ENCODE measurements at regions not wholly inside any gene's neighbourhood (a gene's known extent, or its start where the extent isn't known, plus 50 kb on each side); places are given as distances from the start of the nearest gene placed in this dataset.

DNA sequence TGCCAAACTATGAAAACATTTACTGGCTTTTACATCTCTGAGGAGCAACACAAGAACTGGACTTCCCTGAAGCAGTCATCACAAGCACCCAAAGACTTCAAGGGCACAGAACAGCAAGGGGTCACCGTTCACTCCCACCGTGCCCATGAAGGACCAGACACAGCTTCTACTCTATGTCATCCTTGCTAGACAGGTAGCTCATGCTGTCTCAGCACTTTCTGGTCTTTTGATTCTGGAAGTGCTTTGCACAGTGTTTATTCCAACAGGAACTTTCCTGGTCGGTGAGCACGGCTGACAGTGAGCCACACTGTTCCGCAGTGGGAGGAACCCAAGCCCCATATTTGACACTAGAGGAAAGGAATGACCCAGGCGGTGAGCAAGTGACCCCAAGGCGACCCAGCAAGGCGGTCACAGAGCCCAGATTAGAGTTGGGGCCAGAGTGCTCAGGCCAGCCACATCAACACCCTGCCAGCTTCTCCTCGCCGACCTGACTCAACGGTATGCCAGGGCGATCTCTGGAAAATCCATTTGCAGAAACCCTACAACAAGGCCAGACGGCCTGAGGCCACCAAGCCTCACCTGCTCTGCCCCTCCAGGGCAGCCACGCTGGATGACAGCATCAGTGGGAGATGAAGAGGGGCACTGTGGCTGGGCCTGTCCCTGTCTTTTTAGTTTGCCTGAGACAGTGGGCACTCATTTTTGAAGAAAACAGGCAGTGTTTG is 318.6 kb downstream of the TCERG1L start:
- TF ChIP-seq, protein P1, sequence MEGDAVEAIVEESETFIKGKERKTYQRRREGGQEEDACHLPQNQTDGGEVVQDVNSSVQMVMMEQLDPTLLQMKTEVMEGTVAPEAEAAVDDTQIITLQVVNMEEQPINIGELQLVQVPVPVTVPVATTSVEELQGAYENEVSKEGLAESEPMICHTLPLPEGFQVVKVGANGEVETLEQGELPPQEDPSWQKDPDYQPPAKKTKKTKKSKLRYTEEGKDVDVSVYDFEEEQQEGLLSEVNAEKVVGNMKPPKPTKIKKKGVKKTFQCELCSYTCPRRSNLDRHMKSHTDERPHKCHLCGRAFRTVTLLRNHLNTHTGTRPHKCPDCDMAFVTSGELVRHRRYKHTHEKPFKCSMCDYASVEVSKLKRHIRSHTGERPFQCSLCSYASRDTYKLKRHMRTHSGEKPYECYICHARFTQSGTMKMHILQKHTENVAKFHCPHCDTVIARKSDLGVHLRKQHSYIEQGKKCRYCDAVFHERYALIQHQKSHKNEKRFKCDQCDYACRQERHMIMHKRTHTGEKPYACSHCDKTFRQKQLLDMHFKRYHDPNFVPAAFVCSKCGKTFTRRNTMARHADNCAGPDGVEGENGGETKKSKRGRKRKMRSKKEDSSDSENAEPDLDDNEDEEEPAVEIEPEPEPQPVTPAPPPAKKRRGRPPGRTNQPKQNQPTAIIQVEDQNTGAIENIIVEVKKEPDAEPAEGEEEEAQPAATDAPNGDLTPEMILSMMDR (IDR thresholded peaks at IDR 0.05; ENCODE audit: low read depth, low read length): no peak
- no peak overlapping the region for H3K4me3 ChIP-seq (replicated peaks in 1 of 2; ENCODE audit: low read depth in 2 of 2, low read length in 2 of 2)
- DNase-seq (ENCODE audit: low read depth in 2 of 2): no peak

DNA sequence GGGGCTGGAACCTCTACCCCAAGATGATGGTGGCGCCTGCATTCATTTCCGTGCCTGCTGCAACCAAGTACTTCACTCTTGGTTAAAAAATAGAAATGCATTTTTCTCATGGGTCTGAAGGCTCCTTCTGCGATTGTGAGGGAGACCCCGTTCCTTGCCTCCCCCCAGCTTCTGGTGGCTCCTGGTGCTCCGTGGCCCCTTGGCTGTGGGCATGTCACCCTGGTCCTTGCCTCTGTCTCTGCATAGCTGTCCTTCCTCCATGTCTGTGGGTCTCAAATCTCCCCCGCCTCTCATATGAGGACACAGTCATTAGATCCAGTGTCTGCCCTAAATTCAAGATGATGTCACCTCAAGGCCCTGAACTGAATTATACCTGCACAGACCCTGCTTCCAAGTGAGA is 317.9 kb downstream of the TCERG1L start:
- DNase-seq (ENCODE audit: low read depth in 2 of 2): no peak
- TF ChIP-seq, protein P1 (IDR thresholded peaks at IDR 0.05; ENCODE audit: low read depth, low read length): no peak

DNA sequence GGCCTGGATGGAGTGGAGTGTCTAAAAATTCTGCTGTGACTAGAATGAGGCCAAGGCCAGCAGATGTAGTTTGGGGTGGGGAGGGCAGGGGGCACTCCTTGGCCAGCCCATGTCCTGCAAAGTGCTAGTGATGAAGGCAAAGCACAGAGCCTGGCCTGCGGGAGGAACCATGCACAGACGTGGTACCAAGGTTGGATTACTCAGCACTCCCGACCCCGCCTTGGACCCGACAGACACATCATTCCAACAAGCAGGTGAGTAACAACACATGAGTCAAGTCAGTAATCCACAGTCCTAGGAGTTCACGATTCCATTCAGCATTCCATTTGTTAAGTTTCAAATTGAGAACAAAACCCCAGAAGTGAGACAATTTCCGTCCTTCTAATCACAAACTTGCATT is 317.3 kb downstream of the TCERG1L start:
- TF ChIP-seq, protein P1 (IDR thresholded peaks at IDR 0.05; ENCODE audit: low read depth, low read length): no peak
- no peak overlapping the region for H3K4me3 ChIP-seq (replicated peaks in 1 of 2; ENCODE audit: low read depth in 2 of 2, low read length in 2 of 2)
- DNase-seq (ENCODE audit: low read depth in 2 of 2): no peak

More for the DNA sequence above, 317.9 kb downstream of the TCERG1L start:
- H3K4me3 ChIP-seq (replicated peaks in 1 of 2; ENCODE audit: low read depth in 2 of 2, low read length in 2 of 2): no peak overlapping the region

DNA sequence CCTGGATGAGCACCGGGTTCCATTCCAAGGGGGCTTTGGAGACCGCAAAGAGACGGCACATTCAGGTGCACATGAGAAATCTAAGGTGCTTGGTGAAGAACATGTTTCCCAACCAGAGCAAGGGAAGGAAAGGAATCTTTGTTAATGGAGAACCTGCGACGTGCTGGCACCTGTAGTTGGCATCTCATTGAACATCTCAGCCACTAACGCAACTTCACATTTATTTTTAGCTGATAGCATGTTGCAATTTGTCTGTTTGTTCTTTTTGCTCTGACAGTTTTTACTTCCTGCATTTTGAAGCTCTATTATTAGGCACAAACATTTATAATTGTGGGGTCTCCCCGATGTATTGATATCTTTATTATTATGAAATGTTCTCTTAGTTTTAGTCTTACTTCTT is 316.7 kb downstream of the TCERG1L start:
- H3K4me3 ChIP-seq (replicated peaks in 1 of 2; ENCODE audit: low read depth in 2 of 2, low read length in 2 of 2): no peak overlapping the region
- TF ChIP-seq, protein P1 (IDR thresholded peaks at IDR 0.05; ENCODE audit: low read depth, low read length): no peak
- DNase-seq (ENCODE audit: low read depth in 2 of 2): no peak

DNA sequence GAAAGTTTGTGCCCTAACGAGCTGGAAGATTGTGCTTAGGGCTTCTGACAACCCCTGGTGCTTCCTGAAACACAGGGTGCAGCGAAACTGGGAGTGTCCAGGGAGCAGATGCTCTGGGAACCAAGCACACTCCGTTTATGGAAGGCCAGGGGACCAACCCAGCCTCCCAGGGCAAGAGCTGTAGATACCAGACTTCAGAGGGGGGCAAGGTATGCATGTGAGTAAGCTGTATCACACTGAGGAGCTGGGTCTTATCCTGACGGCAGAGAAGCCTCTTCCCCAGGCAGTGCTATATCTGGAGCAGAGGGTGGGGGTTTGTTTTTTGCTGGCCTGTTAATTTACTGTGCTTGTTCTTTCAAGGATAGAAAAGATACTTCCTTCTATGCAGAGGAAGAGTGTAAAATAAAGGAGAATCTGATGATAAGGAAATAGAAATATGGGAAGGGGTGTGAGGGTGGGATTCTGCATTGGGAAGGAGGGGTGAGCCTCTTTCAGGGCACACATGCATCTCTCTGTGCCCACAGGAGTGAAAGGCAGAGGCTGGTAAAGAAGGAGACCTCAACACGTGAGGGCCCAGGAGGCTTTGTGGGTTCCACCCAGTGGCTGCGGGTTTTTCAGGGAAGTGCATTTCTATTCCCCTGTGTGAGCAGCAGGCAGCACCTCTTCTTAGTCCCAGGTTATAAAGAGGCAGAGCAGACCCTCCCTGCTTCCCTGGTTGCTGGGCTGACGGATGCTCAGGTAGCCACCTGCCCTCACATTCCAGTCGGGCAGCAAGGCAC is 314.1 kb downstream of the TCERG1L start:
- DNase-seq (ENCODE audit: low read depth in 2 of 2): no peak
- H3K4me3 ChIP-seq (replicated peaks in 1 of 2; ENCODE audit: low read depth in 2 of 2, low read length in 2 of 2): no peak overlapping the region
- TF ChIP-seq, protein P1 (IDR thresholded peaks at IDR 0.05; ENCODE audit: low read depth, low read length): no peak

DNA sequence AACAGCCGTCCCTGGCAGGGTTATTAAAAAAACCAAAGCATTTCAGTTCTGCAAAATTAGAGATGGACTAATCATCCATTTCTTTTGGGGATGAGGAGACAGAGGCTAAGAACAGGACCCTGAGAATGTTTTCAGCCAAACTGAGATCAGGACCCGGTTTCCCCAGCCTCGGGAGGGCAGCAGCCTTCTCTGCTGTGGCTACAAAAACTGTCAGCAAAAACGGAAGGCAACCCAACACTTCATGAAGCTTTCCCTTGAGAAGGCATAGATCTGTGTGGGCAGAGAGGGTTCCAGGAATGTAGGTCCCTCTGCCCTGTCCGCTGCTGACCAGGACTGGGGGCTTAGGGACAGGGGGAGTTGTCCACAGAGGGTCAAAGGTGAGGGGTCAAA is 313.5 kb downstream of the TCERG1L start:
- DNase-seq (ENCODE audit: low read depth in 2 of 2): no peak
- no peak overlapping the region for H3K4me3 ChIP-seq (replicated peaks in 1 of 2; ENCODE audit: low read depth in 2 of 2, low read length in 2 of 2)
- TF ChIP-seq, protein P1 (IDR thresholded peaks at IDR 0.05; ENCODE audit: low read depth, low read length): no peak
